GM21529 (cell line): ENCODE measurements at regions not wholly inside any gene's neighbourhood (a gene's known extent, or its start where the extent isn't known, plus 50 kb on each side); places are given as distances from the start of the nearest gene placed in this dataset.

Experiments used
- ATAC-seq: cut with Tn5 transposase; IDR thresholded peaks from one replicate; pipeline ENCODE4 v1.9.1; 2021; ENCODE audit not compliant: unreplicated experiment

DNA sequence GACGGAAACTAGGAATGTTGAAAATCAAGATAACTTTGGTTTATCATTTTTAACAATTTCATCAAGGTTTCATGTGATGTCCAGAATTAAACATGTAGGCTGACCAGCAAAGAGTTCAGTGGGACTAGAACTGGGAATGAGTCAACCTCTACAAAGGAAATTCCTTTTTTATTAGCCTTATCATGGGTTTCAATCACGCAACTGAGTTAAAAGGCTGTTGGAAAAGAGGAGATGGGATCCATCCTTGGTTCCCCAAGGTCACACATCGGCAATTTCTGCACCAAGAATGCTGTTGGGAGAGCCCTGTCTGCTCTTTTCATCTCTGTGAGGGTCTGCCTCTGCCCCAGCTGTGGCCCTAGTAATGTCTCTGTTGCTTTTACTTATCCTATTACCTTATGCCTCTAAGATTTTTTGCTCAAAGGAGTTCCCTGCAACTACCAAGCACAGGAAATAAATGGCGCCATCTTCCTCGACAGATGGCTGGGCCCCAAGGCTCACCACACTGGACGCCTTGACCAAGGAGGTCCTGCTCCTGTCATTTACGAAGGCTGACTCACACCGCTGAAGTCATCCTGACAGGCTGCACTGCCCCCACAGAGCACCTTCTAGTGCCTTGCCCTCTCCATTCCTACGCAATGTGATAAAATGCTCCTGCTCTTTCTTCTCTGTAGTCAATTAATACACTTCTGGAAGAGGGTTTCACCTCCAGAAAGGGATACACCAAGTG is 367.4 kb downstream of the GXYLT1 start:
- ATAC-seq: no peak

DNA sequence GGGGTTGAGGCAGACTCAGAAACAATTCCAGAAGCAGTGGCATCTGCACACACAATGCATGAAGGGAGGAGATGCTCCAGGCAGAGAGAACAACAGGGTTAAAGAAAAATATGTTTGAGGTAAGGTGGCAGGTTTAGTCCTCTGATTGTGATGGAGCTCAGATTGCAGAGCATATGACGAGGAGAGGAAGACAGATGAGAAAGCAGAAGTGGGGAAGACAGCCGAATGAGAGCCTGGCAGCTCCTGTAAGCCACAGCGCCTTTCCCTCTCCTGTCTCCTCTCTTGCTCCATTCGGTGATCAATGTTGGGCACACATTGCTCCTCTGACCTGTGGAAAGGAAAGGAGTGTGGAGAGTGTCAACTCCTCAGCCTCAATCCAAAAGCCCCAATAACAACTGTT is 372.2 kb downstream of the GXYLT1 start:
- no peak for ATAC-seq

DNA sequence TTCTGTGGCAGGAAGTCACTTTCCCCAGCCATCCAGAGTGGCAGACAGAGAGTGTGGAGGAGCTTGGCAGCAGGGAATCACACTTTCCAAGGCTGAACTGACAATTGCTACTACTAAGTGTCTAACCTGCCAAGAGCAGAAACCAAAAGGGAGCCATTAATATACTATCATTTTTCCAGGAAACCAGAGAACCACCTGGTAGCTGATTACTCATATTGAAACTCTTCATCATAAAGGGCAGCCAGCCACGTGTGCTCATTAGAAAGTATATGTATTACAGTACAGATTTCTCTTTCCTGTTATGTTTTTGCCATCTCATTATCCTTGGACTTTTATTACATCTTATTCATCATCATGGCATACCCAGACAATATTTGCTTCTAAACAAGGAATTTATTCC is 374.9 kb downstream of the GXYLT1 start:
- no peak for ATAC-seq

DNA sequence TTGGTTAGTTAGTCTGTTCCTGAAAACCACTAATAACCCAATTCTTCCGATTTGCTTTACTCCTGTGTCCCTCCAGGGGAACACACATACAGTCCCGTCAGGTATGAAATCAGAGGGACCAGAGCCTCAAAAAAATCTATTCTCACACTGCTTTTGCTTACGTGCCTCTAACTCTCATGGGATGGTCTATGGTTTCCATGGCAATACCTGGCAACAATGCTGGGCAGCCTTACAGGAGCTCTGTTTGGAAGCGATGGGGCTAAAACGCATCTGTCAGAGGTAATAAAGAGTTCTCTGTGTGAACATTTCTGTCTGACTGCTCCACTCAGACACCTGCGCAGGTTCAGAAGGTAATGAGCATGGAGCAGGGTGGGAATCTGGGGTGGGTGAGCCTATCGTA is 376.2 kb downstream of the GXYLT1 start:
- ATAC-seq: no peak

DNA sequence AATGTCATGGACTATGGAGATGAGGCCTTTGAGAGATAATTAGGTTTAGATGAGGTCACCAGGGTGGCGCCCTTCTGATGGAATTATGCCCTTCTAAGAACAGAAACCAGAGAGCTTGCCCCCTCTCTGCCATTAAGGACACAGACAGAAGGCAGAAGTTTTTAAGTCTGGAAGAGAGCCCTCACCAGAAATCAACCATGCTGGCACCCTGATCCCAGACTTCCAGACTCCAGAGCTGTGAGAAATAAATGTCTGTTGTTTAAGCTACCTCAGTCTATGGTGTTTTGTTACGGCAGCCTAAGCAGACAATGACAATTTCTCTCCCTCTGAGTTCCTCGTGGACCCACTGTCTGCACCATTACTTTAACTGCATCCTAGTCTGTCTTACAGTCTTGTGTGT is 382.0 kb downstream of the GXYLT1 start:
- ATAC-seq: no peak

DNA sequence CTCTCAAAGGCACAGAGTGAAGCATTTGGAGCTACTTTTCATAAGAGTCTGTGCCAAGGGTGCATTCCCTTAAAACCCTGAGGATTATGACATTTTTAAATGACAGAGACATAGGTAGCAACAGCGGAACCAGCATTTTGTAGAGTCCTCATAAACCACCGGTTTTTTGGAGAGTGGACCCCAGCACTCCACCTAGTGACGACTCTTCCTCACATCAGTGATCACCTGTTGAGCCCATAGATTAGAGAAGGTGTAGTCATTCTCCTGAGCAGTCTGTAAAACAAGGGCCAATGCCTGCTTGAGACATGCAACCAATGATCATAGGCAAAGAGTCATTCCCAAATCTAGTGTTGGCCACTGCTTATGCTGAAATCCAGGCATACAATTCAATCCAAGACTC is 399.1 kb downstream of the GXYLT1 start:
- no peak for ATAC-seq

DNA sequence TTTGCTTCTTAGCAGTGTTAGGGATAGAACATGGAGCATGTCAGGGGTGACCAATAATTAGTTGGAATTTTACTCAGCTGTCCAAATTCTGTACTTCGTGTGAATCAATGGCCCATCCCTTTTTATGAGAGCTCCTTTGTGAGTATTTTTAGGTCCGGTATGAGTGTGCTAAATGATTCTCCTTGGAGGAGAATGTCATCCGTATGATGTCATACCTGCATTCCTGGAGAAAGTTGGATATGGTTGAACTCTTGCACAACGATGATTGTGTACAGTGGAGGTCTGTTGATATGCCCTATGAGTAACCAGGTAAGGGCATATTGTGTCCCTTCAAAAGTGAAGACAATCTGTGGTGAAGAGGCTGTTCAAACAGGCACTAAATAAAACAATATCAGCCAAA is 400.8 kb downstream of the GXYLT1 start:
- no peak for ATAC-seq

DNA sequence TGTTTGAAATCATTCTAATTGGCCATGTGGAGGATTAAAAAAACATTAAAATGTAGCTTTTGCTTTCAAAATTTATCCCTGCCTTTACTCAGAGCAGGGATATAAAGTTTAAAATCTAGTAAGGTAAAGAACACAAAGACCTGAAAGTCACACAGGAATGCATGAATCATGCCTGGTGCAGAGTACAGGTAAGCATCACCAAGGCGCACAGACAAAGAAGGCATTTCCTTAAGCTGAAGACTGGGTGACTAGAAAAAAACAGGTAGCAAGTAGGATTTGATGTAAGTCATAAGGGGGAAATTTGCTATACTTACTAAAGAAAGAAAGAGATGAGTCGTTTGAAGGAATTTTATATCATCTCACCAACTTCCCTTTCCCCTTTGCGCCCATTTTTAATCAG is 405.6 kb downstream of the GXYLT1 start:
- ATAC-seq: no peak

DNA sequence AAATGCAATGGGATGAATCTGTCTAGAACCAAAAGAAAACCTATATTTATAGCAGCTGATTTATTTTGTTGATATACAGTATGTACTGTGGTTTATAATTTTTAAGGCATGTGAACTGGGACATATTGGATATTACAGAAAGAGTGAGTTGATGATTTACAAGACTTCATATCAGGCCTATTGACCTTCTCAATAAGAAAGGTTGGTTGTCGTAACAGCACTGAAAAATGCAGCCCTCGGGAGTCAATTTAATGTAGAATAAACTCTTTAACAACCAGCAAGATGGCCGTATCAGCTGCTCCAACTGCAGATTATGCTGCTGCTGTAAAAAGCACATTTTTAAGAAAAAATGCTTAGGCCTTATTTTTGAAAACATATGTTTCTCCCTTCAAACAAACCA is 407.3 kb downstream of the GXYLT1 start:
- ATAC-seq: no peak

DNA sequence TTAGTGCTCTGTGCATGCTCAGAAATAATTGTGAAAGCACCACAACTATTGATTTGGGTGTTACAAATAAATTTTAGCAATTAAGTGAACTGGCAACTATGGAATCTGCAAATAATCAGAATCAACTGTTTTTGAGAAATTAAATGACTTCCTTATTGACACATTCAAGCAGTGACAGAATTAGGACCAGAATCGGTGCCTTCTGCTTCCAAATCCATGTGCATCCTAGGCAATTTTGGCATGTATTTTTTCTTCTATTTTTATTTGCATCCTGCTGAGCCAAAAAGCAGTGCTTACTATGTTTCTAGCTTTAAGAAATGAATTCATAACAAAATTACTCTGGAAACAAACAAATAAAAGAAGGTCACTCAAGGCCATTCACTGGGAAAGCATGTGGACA is 408.2 kb downstream of the GXYLT1 start:
- ATAC-seq: no peak

DNA sequence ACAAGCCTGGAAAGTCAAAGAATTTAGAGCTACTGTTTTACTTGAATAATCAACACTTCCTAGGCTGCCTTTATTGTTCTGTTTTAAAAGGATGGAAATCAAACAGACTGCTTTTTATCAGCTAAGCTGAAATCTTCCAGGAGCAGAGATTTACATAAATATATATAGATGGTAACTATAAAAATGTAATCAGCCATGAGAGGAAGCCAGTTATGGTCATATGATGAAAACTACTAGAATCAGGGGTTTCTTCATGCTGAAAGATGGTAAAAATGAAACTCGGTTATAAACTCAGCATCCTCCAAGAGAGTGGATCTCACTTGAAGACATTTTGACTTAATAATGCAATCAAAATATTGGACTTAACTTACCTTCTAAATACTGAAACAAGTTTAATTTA is 413.0 kb downstream of the GXYLT1 start:
- no peak for ATAC-seq

DNA sequence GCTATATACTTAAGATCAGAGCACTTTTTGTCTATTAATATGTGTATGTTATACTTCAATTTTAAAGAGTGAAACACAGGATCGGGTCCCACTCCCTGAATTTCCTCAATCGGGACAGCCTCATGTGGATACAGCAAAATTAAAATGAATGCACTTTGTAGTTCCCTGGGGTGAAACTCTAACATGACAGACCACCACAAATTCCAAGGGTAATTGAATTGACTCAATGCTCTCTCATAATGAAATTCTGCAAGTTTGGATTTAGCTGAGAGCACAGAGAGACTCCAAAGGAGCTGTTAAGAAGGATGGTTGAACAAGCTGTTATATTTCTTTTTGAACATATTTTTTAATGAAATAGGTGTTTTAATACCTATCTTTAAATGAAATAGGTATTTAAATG is 413.6 kb downstream of the GXYLT1 start:
- ATAC-seq: no peak

DNA sequence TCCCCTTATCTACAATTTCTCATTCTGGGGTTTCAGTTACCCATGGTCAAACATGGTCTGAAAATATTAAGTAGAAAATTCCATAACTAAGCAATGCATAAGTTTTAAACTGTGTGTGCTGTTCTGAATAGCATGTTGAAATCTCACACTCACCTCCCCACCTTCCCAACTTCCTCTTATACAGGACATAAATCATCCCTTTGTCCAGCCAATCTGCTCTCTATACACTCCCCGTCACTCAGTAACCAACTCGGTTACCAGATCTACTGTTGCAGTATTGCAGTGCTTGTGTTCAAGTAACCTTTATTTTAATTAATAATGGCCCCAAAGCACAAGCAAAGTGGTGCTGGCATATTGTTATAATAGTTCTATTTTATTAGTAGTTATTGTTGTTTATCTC is 420.5 kb downstream of the GXYLT1 start:
- ATAC-seq: no peak

DNA sequence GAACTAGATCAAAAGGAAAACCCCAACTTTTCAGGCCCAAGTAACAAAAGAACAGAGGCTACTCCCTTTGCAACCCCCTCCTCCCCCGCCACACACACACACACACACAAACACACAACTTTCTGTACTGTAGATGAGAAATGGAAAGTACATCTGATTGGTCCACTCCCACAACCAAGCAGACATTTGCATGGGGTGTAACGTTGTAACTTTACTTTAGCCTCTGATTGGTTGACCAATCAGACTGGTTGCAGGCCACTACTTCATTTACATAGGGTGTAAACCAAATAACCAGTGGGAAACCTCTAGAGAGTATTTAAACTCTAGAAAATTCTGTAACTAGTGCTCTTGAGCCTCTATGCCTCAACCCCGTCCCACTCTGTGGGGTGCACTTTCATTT is 425.5 kb downstream of the GXYLT1 start:
- ATAC-seq: no peak

DNA sequence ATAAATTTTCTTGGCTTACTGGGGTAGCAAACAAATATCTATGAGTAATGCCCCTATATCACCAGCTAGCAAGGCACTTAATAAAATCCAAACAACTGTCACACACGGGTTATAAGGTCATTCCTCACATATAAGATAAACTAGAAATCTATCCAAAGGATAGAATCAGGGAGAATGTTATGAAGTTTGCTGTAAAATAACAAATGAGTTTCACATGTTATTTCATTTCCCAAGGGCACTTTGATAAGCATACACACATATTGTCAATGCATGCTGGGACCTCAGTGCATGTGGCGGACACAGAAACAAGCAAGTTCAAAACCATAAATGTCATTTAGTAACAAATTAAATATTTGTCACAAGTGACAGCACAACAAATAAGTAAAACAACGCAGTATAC is 429.4 kb downstream of the GXYLT1 start:
- no peak for ATAC-seq

DNA sequence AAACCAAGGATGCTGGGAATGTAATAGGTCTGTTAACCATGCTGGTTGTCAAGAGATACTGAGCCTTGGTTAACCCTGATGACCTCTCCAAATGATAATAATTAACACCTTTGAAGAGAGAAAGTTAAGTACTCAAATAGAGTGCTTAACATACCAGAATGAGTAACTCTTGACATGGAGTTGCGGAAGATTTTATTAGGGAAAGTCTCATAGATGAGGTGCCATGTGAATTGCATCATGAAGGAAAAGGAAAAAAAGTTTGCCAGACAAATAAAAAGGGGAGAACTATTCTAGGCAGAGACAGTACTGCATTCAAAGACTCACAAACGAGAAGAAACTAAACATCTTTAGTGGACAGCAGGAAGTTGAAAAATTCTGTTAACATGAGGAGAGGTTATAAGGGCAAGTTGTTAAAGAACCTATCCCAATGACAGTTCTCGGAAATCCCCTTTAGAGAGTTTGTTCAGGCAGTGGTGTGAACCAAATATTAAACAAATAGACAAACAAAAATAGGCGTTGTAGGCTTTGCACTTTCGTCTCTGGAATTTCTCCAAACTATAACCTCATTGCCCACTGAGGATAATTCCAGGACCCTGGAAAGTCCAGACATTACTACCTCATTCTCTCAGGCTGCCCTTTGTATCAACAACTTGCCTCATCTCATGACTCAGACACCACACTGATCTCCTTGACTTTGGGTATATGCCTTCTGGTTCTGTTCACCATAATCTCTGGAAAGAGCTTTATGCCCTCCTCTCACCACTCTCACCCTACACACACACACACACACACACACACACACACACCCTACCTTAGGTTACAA is 435.0 kb downstream of the GXYLT1 start:
- ATAC-seq: no peak

DNA sequence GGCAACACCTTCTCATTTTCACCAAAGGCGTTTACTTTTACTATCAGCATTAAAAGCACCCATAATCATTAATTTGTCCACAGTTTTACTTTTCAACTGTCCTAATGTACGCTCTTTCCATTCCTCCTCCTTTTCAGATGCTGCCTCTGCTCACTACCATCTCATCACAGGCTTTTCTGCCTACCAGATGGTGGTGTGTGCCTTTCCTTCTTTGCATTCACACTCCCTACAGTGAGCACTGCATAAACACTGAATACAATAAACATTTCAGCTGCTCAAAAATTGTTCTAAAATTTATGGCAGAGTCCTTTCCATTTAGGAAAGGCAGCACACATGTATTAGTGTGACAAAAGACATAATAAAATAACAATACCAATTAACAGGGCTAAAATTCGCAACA is 435.7 kb downstream of the GXYLT1 start:
- no peak for ATAC-seq

DNA sequence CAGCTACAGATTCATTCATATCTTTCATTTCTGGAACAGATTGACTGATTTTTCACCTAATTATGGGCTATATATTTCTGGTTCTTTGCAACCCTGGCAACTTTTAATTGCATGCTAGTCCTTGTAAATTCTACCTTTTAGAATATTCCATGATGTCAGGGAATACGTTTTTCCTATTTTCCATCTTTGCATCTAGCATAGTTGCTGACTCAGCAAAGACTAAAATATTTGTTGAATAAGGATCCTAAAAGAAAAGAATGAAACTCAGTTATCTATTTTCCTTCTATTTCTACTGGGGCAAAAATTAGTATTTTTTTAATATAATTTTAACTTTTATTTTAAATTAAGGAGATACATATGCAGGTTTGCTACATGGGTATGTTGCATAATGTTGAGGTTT is 438.3 kb downstream of the GXYLT1 start:
- ATAC-seq: no peak

DNA sequence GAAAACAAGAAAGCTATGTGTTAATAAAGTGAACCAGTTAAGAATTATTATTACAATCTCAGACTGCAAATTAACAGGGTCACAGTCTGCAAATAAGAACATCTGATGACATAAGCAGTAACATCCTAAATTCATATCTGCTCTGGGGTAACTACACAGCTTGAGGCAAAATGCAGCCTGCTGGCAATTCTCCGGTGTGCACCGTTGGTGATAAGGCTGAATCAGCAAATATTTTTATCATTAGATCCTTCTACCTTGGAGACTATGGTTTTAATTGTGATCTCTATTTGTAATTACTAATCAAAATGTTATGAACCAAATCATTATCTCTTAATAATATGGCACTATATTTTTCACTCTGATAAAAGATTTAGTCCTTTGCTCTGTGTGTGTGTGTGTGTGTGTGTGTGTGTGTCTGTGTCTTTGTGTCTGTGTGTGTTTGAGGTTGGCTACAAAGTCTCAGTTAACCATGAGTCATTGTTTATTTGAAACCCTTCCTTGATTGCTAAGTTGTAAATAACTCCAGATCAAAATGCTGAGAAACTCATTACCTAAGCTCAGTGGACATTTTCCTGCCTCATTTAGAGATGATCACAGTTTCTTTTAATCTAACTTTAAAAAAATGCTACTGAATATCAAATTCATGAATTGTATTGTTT is 442.6 kb downstream of the GXYLT1 start:
- ATAC-seq: no peak

DNA sequence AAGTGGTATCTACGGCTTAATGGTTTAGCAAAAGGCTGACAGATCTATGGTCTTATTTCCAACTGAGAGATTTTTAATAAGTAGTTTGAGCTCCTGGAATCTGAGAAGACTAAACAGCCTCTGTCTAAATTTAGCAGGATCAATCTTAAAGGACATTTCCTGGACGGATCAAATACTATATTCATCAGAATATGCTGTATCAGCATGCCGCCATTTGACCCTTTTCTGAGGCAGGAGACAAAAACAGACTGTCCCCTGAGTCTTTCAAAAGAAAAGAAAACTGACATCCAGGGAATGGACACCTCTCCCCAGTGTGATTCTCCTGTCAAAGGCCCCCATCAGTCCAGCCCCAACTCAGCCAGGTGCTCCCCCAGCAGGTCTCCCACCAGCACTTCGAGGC is 443.7 kb downstream of the GXYLT1 start:
- ATAC-seq: no peak

DNA sequence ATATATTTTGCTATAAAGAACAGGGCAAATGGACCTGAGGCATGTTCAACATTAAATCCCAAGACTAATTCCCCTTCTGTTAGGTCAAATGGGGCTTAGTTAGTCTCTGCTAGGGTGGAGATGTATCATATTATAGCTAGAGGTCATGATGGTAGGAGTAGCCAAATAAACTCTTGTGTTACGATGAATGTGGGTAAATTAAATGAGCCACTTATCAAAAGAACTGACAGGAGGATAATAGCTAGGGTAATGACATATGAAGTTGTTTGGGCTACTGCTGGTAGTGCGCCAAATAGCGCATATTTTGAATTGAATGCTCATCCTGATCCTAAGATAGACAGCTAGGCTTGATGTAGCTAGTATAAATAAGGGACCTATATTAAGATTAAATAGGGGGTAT is 445.0 kb downstream of the GXYLT1 start:
- no peak for ATAC-seq

DNA sequence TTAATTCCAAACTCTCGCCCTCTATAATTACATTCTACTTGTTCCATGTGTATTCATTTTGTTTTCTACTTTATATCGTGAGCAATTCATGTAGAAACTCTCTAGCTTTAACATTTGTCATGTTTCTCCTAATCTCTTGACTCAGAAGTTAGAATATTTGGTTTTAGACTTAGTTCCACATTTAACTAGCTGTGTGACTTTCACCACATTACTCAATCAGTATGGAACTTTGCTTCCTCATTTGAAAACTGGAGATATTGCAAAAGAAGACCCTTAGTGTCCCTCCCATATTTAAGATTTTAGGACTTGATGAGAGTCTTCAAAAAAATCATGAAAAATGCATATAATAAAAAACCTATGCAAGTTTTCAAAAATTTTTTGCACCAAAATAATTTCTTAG is 447.5 kb downstream of the GXYLT1 start:
- no peak for ATAC-seq
